Activated CD4-positive, alpha-beta T cell treated with anti-CD3 and anti-CD28 coated beads, Interleukin-2, amount 10 ng/mL, durations not matched to agents 7 days and 5 days (primary cell): ENCODE measurements at regions not wholly inside any gene's neighbourhood (a gene's known extent, or its start where the extent isn't known, plus 50 kb on each side); places are given as distances from the start of the nearest gene placed in this dataset.

Source experiments
- CTCF ChIA-PET: fragments of 350-600 bp; sonication (Branson Sonifier 250); formaldehyde crosslinking; loops from one replicate; lab custom pipeline; 2021; ENCODE audit warnings: antibody characterized with exemption; lab: Charles Lee
- POLR2A ChIA-PET: fragments of 350-600 bp; sonication (Branson Sonifier 250); formaldehyde crosslinking; loops from one replicate; lab custom pipeline; 2021; ENCODE audit warnings: antibody characterized with exemption; lab: Charles Lee
- DNase-seq: peaks from one replicate; pipeline ENCODE4 v3.0.0-alpha.2; 2020
- H3K27ac Mint-ChIP-seq: one replicate; pipeline ENCODE4 v1.8.0; 2021; ENCODE audit warnings: mild to moderate bottlenecking, moderate library complexity, mixed read lengths
- H3K27me3 Mint-ChIP-seq: one replicate; pipeline ENCODE4 v1.8.0; 2021; ENCODE audit warnings: mixed read lengths
- H3K36me3 Mint-ChIP-seq: one replicate; pipeline ENCODE4 v1.8.0; 2021; ENCODE audit warnings: low read depth, mixed read lengths
- H3K4me1 Mint-ChIP-seq: one replicate; pipeline ENCODE4 v1.8.0; 2021; ENCODE audit warnings: mixed read lengths
- H3K4me3 Mint-ChIP-seq: one replicate; pipeline ENCODE4 v1.8.0; 2021; ENCODE audit warnings: mild to moderate bottlenecking, moderate library complexity, mixed read lengths
- H3K9me3 Mint-ChIP-seq: one replicate; pipeline ENCODE4 v1.8.0; 2021; ENCODE audit warnings: mixed read lengths

GRCh38 chr15:37870711-37871110 lies 63.7 kb upstream of the TMCO5A start:
- no peak for DNase-seq
- Mint-ChIP-seq H3K27ac (no peak overlapping the region), H3K9me3 (no peaks in the 10 kb centered on the region), H3K4me3 (no peak overlapping the region), H3K4me1 (no peaks in the 10 kb centered on the region), H3K27me3 (peaks cover 2% of the 10 kb centered on the region), H3K36me3 (no peaks in the 10 kb centered on the region)
- POLR2A ChIA-PET = no interaction called here
- CTCF ChIA-PET = no interaction called here

- DNase-seq = no peak
- CTCF ChIA-PET = no interaction called here
- POLR2A ChIA-PET = no interaction called here
- Mint-ChIP-seq H3K27me3 (peaks cover 2% of the 10 kb centered on the region), H3K9me3 (no peaks in the 10 kb centered on the region), H3K4me3 (no peak overlapping the region), H3K4me1 (no peaks in the 10 kb centered on the region), H3K36me3 (no peaks in the 10 kb centered on the region), H3K27ac (no peak overlapping the region)
These were observed 61.8 kb upstream of the TMCO5A start for GRCh38 chr15:37872661-37873060.

- H3K36me3 Mint-ChIP-seq = no peaks in the 10 kb centered on the region
- H3K27ac Mint-ChIP-seq = no peak overlapping the region
- DNase-seq = no peak
- H3K4me1 Mint-ChIP-seq = no peaks in the 10 kb centered on the region
- ChIA-PET POLR2A (no interaction called here), CTCF (no interaction called here)
- no peak overlapping the region for H3K4me3 Mint-ChIP-seq
- H3K9me3 Mint-ChIP-seq = no peaks in the 10 kb centered on the region
- peaks cover 2% of the 10 kb centered on the region for H3K27me3 Mint-ChIP-seq
These were observed 61.1 kb upstream of the TMCO5A start for GRCh38 chr15:37873336-37873735.

- H3K36me3 Mint-ChIP-seq = no peaks in the 10 kb centered on the region
- DNase-seq = no peak
- ChIA-PET CTCF (no interaction called here), POLR2A (no interaction called here)
- H3K4me1 Mint-ChIP-seq = no peaks in the 10 kb centered on the region
- no peak overlapping the region for H3K4me3 Mint-ChIP-seq
- H3K9me3 Mint-ChIP-seq = no peaks in the 10 kb centered on the region
- no peak overlapping the region for H3K27ac Mint-ChIP-seq
- no peaks in the 10 kb centered on the region for H3K27me3 Mint-ChIP-seq
These were observed 57.5 kb upstream of the TMCO5A start for GRCh38 chr15:37876900-37877299.

- Mint-ChIP-seq H3K36me3 (no peaks in the 10 kb centered on the region), H3K4me1 (no peaks in the 10 kb centered on the region), H3K27me3 (no peaks in the 10 kb centered on the region), H3K27ac (no peak overlapping the region), H3K9me3 (no peaks in the 10 kb centered on the region), H3K4me3 (no peak overlapping the region)
- DNase-seq = no peak
- ChIA-PET POLR2A (no interaction called here), CTCF (no interaction called here)
These were observed 56.3 kb upstream of the TMCO5A start for GRCh38 chr15:37877851-37878741.

GRCh38 chr15:37880009-37880834 lies 54.2 kb upstream of the TMCO5A start:
- H3K4me3 Mint-ChIP-seq = no peak overlapping the region

GRCh38 chr15:37880835-37881153 lies 53.6 kb upstream of the TMCO5A start:
- peaks cover 3% of the 10 kb centered on the region for H3K27me3 Mint-ChIP-seq
- H3K4me3 Mint-ChIP-seq = no peak overlapping the region
- CTCF ChIA-PET = interaction anchor here (1.1 kb wide), 1 partner anchor 14 kb away, joined by 4 read pairs; no protein-coding TSS in a partner anchor

More at GRCh38 chr15:37880009-37880834, 54.2 kb upstream of the TMCO5A start:
- DNase-seq = no peak
- Mint-ChIP-seq H3K4me1 (no peaks in the 10 kb centered on the region), H3K36me3 (no peaks in the 10 kb centered on the region), H3K9me3 (no peaks in the 10 kb centered on the region), H3K27me3 (peaks cover 3% of the 10 kb centered on the region), H3K27ac (no peak overlapping the region)
- ChIA-PET CTCF (interaction anchor here (1.1 kb wide), 1 partner anchor 13 kb away, joined by 4 read pairs; no protein-coding TSS in a partner anchor), POLR2A (no interaction called here)

GRCh38 chr15:37881237-37882013 lies 53.0 kb upstream of the TMCO5A start:
- POLR2A ChIA-PET = no interaction called here
- Mint-ChIP-seq H3K4me3 (no peak overlapping the region), H3K9me3 (no peaks in the 10 kb centered on the region), H3K27me3 (peaks cover 3% of the 10 kb centered on the region), H3K27ac (no peak overlapping the region), H3K36me3 (no peaks in the 10 kb centered on the region), H3K4me1 (no peaks in the 10 kb centered on the region)
- CTCF ChIA-PET = interaction anchor here (1.1 kb wide), 2 partner anchors 15 to 19 kb away, joined by 3 to 4 read pairs; no protein-coding TSS in a partner anchor
- no peak for DNase-seq

More at GRCh38 chr15:37880835-37881153, 53.6 kb upstream of the TMCO5A start:
- no peaks in the 10 kb centered on the region for H3K36me3 Mint-ChIP-seq
- POLR2A ChIA-PET = no interaction called here
- no peaks in the 10 kb centered on the region for H3K9me3 Mint-ChIP-seq
- no peaks in the 10 kb centered on the region for H3K4me1 Mint-ChIP-seq
- DNase-seq = no peak
- H3K27ac Mint-ChIP-seq = no peak overlapping the region

- Mint-ChIP-seq H3K27me3 (peaks cover 3% of the 10 kb centered on the region), H3K4me3 (no peak overlapping the region), H3K9me3 (no peaks in the 10 kb centered on the region), H3K4me1 (no peaks in the 10 kb centered on the region), H3K27ac (no peak overlapping the region), H3K36me3 (no peaks in the 10 kb centered on the region)
- POLR2A ChIA-PET = no interaction called here
- CTCF ChIA-PET = no interaction called here
- no peak for DNase-seq
These were observed 51.8 kb upstream of the TMCO5A start for GRCh38 chr15:37882640-37883039.
